NCI-H187 (cell line): ENCODE measurements at regions not wholly inside any gene's neighbourhood (a gene's known extent, or its start where the extent isn't known, plus 50 kb on each side); places are given as distances from the start of the nearest gene placed in this dataset.

Source experiments
- DNase-seq, 2 experiments: peaks; one replicate each; lab custom pipeline; 2025; lab: John Stamatoyannopoulos, UW

GRCh38 chr6:77979204-77979603 lies 326.4 kb downstream of the MEI4 start:
- no peak for DNase-seq

DNA sequence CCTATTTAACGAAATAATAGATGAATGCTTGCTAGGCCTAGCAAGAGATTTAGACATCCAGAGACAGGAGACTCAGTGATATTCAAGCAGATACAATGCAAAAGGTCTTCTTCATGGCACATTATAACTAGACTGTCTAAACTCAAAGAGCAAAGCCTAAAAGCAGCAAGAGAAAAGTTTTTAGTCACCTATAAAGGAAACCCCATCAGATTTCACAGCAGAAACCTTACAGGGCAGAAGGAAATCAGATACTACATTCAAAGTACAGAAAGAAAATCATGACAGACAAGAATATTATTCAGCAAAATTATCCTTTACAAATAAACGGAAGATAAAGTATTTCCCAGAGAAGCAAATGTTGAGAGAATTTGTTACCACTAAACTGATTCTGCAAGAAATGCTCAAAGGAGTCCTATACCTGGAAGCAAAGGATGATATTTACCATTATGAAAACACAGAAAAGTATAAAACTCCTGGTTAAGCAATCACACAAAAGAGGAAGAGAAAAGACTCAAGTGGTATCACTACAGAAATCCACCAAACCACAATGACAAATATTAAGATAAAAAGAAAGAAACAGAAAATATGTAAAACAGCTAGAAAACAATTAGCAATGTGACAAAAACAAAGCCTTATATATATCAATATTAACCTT lies 333.7 kb downstream of the MEI4 start:
- DNase-seq: no peak

- no peak for DNase-seq
These were observed 334.2 kb downstream of the MEI4 start for GRCh38 chr6:77987035-77987384.

DNA sequence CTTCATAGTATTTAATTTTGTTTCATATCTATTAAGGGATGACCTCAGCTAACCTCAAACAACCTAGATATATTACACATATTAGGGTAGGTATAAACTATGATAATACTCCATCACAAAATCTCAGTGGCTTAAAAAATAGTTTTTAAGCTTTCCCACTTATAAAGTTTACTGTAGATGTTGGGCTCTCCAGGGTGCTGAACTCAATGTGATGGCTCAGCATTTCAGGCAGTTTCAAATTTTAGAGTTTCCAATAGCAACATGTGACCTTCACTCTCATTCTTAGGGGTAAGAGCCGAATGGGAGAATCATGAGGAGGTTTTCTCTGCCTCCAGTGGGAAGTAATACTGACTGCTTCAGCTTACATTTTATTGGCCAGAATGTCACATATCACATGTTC lies 357.3 kb downstream of the MEI4 start:
- no peak for DNase-seq

- no peak for DNase-seq
These were observed 367.7 kb downstream of the MEI4 start for GRCh38 chr6:78020586-78020985.

- no peak for DNase-seq
These were observed 372.7 kb downstream of the MEI4 start for GRCh38 chr6:78025502-78025901.

- no peak for DNase-seq
These were observed 378.4 kb downstream of the MEI4 start for GRCh38 chr6:78031228-78031627.

- DNase-seq: no peak
These were observed 406.3 kb downstream of the MEI4 start for GRCh38 chr6:78059171-78059570.

- no peak for DNase-seq
These were observed 410.2 kb downstream of the MEI4 start for GRCh38 chr6:78062993-78063392.

DNA sequence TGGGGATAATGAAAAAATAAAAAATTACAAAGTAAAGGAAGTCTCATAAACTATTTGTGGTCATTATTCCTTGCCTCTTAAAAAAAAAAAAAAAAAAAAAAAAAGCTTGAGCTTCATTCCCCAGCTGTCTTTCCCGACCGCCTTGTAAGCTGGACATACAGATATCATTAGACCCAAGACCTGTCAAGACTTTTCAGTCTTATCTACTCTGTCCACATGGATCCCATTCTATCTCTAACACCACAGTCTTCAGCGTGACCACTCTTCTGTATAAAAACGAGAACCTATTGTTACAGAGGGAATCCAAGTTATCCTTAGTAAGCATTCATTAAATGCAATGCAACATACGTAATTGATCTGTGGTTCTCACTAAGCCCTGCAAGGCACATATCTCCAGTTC lies 423.5 kb downstream of the MEI4 start:
- DNase-seq: no peak

- no peak for DNase-seq
These were observed 436.7 kb downstream of the MEI4 start for GRCh38 chr6:78089531-78089930.

DNA sequence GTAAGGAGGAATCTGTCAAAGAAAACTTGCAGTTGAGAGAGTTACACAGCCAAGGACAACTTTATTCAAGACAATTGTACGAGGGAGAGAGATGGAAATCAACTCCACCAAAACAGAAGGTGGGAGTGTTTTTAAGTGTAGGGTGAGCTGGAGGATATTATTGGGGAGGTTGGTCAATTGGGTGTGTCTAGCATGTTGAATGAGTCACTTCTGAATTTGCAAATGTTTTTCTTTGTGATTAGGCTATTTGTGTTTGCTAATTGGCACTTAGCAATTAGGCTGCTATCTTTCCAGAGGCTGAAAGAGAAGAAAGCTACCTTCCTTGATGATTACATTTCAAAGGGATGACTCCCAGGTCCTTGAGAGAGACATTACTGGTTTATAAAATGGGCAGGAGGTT lies 441.1 kb downstream of the MEI4 start:
- no peak for DNase-seq

GRCh38 chr6:78101387-78101786 lies 448.5 kb downstream of the MEI4 start:
- DNase-seq: no peak

- no peak for DNase-seq
These were observed 457.8 kb downstream of the MEI4 start for GRCh38 chr6:78110641-78111040.

DNA sequence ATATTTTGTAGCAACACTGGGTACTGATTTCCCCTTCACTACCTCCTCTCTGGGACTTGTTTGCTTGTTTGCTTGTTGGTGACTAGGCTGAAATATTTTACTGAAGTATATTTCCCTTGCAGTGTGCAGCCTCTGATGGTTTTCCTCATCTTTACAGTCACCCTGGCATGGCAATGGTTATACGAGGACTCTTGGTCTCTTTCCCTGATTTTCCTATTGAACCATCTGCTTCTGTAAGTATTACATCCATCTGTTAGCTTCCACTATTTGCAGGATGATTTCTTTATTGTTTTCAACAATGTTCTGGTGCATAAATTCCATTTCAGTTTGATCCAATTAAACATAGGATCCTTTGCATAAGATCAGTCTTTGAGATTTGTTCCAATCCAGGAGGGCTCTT lies 465.1 kb downstream of the MEI4 start:
- no peak for DNase-seq

- no peak for DNase-seq
These were observed 478.7 kb downstream of the MEI4 start for GRCh38 chr6:78131521-78131920.

GRCh38 chr6:78132671-78133410 lies 480.0 kb downstream of the MEI4 start:
- no peak for DNase-seq

- DNase-seq: no peak
These were observed 497.6 kb downstream of the MEI4 start for GRCh38 chr6:78150425-78150824.

DNA sequence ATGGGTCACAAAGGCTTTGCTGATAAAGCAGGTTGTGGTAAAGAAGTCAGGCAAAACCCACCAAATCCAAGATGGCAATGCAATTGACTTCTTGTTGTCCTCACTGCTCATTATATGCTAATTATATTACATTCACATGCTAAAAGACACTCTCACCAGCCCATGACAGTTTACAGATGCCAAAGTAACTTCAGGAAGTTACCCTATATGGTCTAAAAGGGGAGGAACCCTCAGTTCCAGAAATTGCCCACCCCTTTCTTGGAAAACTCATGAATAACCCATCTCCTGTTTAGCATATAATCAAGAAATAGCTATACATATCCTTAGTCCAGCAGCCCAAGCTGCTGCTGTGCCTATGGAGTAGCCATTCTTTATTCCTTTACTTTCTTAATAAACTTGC lies 501.1 kb downstream of the MEI4 start:
- no peak for DNase-seq

- DNase-seq: no peak
These were observed 504.8 kb downstream of the MEI4 start for GRCh38 chr6:78157606-78158005.

- DNase-seq: no peak
These were observed 536.1 kb downstream of the MEI4 start for GRCh38 chr6:78188891-78189290.

DNA sequence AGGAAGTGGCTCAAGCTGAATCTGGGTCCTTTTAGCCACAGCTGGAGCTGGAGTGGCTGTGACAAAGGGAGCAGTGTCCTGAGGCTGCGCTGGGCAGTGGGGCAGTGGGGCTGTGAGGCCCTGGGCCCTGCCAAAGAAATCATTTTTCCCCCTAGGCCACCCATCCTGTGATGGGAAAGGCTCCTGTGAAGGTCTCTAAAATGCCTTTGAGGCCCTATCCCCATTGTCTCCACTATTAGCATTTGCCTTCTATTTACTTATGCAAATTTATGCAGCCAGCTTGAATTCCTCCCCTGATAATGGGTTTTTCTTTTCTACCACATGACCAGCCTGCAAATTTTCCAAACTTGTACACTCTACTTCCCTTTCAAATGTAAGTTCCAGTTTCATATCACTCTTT lies 539.2 kb downstream of the MEI4 start:
- no peak for DNase-seq

DNA sequence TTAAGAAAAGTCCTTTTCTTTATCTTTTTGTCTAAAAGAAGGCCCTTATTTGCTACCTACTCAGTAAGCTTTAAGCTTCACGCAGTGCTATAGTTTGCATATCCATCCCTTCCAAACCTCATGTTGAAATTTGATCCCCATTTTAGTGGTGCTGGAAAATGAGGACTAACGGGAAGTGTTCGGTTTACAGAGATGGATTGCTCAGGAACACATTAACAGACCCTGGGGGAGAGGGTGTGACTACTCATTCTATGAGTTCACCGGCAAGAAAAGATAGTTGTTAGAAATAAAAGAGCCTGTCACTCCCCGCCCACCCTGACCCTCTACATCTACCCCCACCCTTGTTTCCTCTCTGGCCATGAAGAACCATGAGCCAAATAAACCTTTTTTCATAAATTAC lies 546.2 kb downstream of the MEI4 start:
- no peak for DNase-seq

DNA sequence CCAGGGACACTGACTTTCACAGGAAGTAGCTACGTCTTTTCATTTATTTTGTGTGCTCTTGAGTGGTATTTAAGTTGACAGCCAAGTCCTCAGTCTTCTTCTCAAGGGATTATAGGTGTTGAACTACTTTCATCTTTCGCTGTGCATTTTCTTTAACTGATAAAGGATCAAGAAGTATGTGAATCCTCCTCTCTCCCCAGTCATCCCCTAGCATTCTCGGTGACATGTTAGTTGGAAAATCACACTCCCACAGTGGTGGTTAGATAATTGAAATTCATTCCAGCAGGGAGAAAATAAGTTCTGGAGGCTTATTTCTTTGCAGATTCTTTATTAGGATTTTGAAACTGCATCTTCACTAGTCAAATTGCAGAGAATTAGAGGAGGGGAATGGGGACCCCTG lies 569.4 kb downstream of the MEI4 start:
- DNase-seq: no peak
